GM12873 (cell line): ENCODE measurements at regions not wholly inside any gene's neighbourhood (a gene's known extent, or its start where the extent isn't known, plus 50 kb on each side); places are given as distances from the start of the nearest gene placed in this dataset.

Source experiments
- TF ChIP-seq, protein P1 (sequence below): IDR thresholded peaks from 2 replicates; pipeline ENCODE4 v1.5.1; 2012; ENCODE audit warnings: low read depth, mild to moderate bottlenecking, moderate library complexity, low read length, control low read depth; ENCODE audit not compliant: insufficient read depth; ENCODE audit errors: missing control alignments

DNA sequence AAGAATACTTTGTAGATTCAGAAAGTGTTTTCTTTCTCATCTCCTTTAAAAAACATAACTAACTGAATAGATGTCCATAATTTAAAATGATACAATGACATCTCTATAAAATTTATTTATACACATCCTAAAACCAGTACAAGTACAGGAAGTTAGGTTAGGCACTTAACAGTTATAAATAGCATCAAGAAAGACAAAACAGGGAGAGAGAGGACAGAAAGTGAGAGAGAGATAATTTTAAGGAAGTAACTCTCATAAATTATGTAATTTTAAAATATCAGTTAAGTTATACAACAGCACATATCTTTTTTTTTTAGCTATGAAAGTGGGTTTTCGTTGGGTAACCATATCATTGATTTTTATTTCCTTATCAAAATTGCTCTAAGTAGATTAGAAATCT lies 1068.6 kb downstream of the TAF11L14 start:
- TF ChIP-seq, protein P1, sequence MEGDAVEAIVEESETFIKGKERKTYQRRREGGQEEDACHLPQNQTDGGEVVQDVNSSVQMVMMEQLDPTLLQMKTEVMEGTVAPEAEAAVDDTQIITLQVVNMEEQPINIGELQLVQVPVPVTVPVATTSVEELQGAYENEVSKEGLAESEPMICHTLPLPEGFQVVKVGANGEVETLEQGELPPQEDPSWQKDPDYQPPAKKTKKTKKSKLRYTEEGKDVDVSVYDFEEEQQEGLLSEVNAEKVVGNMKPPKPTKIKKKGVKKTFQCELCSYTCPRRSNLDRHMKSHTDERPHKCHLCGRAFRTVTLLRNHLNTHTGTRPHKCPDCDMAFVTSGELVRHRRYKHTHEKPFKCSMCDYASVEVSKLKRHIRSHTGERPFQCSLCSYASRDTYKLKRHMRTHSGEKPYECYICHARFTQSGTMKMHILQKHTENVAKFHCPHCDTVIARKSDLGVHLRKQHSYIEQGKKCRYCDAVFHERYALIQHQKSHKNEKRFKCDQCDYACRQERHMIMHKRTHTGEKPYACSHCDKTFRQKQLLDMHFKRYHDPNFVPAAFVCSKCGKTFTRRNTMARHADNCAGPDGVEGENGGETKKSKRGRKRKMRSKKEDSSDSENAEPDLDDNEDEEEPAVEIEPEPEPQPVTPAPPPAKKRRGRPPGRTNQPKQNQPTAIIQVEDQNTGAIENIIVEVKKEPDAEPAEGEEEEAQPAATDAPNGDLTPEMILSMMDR: no peak

DNA sequence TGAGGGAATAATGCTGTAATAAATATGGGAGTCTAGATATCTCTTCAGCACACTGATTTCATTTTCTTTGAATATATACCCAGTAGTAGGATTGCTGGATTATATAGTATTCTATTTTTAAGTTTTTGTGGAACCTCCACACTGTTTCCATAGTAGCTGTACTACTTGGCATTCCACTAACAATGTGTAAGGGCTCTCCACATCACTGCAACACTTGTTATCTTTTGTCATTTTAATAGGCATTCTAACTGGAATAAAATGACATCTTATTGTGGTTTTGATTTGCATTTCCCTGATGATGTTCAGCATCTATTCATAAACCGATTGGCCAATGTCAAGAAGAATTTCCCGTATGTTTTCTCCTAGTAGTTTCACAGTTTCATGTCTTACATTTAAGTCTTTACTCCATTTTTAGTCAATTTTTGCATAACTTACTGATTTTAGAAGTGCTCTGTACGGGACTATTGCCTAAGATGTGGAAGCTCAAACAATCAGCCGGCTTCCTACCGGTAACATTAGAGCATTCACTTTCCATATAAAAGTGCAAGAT lies 1078.8 kb downstream of the TAF11L14 start:
- TF ChIP-seq, protein P1: no peak

DNA sequence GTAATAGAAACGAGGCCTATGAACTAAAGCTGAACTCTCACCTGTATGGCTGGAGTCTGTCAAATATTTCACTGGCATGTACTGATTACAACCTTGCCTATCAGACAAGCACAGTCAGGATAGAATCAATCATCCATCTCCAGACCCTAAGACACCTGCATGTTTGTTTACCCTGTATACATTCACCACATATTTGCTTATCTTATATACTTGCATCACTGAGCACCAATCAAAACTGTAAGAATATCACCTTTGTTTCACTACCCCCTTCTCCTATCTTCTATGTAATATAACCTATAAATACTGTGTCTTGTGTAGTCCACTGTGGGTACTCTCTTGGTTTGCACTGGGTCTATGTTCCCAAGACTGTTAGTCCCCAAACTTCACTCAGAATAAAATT lies 1085.7 kb downstream of the TAF11L14 start:
- TF ChIP-seq, protein P1: no peak

DNA sequence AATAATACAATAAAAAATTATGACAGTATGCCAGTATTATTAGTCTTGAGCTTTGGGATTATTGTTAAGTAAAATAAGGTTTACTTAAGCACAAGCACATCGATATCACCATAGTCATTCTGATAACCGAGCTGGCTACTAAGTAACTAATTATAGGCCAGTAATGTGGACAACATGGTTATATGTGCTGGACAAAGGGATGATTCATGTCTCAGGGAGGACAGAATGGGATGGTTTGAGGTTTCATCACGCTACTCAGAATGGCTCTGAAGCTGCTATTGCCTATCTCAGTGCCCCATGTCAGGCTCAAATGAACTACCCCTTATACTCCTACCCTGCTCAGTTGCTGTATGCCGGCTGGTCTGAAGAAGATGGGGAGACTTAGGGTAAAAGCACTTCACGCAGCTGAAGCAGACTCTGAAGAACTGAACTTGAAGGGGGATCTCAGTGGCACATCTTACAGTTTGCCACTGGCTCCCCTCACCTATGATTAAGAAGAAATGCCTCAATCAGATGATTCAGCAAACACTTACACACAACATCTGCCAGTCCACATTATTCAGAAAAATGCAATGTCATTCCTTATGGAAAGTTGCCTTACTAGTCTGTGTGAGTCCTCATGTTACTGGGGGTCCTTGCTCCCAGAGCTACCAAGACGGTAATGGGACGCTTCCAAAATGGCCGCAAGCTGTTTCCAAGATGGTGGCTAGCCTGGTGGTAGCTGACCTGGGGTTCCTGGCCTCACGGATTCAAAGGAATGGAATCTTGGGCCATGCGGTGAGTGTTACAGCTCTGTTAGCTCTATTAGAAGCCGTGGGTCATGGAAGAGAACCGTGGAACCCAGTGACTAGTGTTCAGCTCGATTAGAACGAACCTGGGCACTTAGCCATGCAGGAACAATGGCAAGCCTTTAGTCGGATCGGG lies 1098.6 kb downstream of the TAF11L14 start:
- TF ChIP-seq, protein P1: no peak

DNA sequence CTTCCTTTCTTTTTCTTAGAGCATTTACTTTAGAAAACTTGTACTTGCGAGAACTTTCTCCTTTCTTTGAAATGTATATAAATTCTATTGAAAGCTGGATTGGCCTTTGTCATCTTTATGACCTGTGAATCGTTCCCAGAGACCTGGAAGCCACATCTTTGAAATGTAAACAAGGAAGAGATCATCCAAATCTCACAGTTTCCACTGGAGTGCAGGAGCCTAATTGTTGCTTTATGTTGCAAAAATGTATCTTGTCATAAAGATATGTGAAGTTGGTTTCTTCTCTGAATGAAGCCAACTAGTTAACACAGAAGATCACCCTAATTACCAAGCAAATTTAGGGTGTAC lies 1101.8 kb downstream of the TAF11L14 start:
- TF ChIP-seq, protein P1: no peak

DNA sequence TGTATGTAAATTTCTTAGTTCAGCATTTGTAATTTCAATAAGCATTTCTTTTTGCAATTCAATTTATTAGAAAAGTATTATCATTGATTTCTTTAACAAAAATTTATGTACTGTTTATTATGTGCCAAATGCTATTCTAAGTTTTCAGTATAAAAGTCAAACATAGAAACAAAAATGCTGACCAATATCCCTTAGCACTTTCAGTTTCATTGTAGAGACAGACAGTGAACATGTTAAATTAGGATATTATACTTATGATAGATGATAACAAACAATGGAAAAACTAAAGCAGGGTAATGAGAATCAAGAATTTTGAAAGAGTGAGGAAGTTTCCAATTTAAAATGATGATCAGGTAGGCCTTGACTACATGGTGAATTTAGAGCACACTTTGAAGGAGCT lies 1106.0 kb downstream of the TAF11L14 start:
- TF ChIP-seq, protein P1: no peak

DNA sequence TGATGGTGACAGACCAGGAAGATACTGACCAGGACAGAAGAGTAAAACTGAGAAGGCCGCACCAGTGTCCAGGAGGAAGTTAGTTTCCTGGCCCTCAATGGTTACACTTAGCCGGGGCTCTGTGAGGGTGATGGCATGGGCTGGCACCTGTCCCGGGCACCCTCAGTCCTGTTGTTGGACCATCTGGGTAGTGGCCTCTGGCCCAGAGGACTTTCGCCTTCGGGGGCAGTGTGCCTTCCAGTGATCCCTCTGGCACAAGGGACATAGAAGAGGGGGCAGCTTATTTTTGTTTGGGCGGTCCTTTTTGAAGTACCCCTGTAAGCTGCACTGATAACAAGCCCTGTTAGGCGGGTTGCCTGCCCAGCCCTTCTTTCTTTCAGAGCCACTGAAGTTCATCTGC lies 1108.6 kb downstream of the TAF11L14 start:
- TF ChIP-seq, protein P1: no peak
